ENCODE measurements at regions not wholly inside any gene's neighbourhood (a gene's known extent, or its start where the extent isn't known, plus 50 kb on each side); places are given as distances from the start of the nearest gene placed in this dataset.

- Mint-ChIP-seq H3K4me1 (no peaks in the 10 kb centered on the region), H3K27me3 (no peaks in the 10 kb centered on the region), H3K4me3 (no peak overlapping the region), H3K36me3 (no peaks in the 10 kb centered on the region), H3K27ac (no peak overlapping the region), H3K9me3 (ENCODE audit: low read depth) (no peaks in the 10 kb centered on the region)
- CTCF ChIA-PET: no interaction called here
- ATAC-seq: no peak
- no peak for DNase-seq
Measured at GRCh38 chr18:56407646-56408180, 230.7 kb downstream of the TXNL1 start.

- CTCF ChIA-PET: no interaction called here
- no peak for ATAC-seq
- H3K9me3 Mint-ChIP-seq (ENCODE audit: low read depth): peaks cover 3% of the 10 kb centered on the region
- DNase-seq: no peak
- H3K36me3 Mint-ChIP-seq: no peaks in the 10 kb centered on the region
- H3K27me3 Mint-ChIP-seq: no peaks in the 10 kb centered on the region
- H3K27ac Mint-ChIP-seq: no peak overlapping the region
- no peaks in the 10 kb centered on the region for H3K4me1 Mint-ChIP-seq
- H3K4me3 Mint-ChIP-seq: no peak overlapping the region
Measured at GRCh38 chr18:56402872-56403516, 235.4 kb downstream of the TXNL1 start.

GRCh38 chr18:56393870-56394269, 244.5 kb downstream of the TXNL1 start:
- ATAC-seq: no peak
- Mint-ChIP-seq H3K27ac (no peak overlapping the region), H3K4me3 (no peak overlapping the region), H3K27me3 (no peaks in the 10 kb centered on the region), H3K9me3 (ENCODE audit: low read depth) (peaks cover 3% of the 10 kb centered on the region), H3K36me3 (no peaks in the 10 kb centered on the region), H3K4me1 (no peaks in the 10 kb centered on the region)
- CTCF ChIA-PET: no interaction called here
- no peak for DNase-seq

- H3K36me3 Mint-ChIP-seq: no peaks in the 10 kb centered on the region
- H3K27me3 Mint-ChIP-seq: no peaks in the 10 kb centered on the region
- DNase-seq: no peak
- no peak for ATAC-seq
- CTCF ChIA-PET: no interaction called here
- H3K9me3 Mint-ChIP-seq (ENCODE audit: low read depth): no peaks in the 10 kb centered on the region
- no peaks in the 10 kb centered on the region for H3K4me1 Mint-ChIP-seq
- H3K27ac Mint-ChIP-seq: no peak overlapping the region
- no peak overlapping the region for H3K4me3 Mint-ChIP-seq
Measured at GRCh38 chr18:56391931-56392590, 246.3 kb downstream of the TXNL1 start.

DNA sequence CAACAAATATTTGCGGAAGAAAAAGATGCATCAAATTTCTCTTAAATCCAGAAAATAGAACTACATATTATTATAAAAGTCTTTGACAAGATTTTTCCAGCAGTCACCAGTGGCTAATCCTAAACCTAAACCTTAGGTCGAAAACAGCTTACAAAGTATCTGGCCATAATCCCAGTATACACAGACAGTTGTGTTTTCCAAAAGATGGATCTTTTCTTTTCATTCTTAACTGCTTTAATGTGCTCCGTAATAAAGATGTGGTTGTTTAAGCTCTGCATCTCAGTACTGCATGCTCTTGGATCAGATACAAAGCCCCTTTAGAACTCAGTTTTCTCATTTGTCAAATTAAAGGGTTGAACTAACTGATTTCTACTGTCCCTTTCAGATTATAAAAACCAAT, 247.8 kb downstream of the TXNL1 start:
- Mint-ChIP-seq H3K36me3 (no peaks in the 10 kb centered on the region), H3K27me3 (no peaks in the 10 kb centered on the region), H3K4me1 (no peaks in the 10 kb centered on the region), H3K9me3 (ENCODE audit: low read depth) (no peaks in the 10 kb centered on the region), H3K27ac (no peak overlapping the region), H3K4me3 (no peak overlapping the region)
- CTCF ChIA-PET: no interaction called here
- ATAC-seq (no peak), DNase-seq (no peak)

- no peaks in the 10 kb centered on the region for H3K9me3 Mint-ChIP-seq (ENCODE audit: low read depth)
- no peak overlapping the region for H3K4me3 Mint-ChIP-seq
- no peak overlapping the region for H3K27ac Mint-ChIP-seq
- H3K4me1 Mint-ChIP-seq: no peaks in the 10 kb centered on the region
- H3K36me3 Mint-ChIP-seq: no peaks in the 10 kb centered on the region
- CTCF ChIA-PET: no interaction called here
- no peaks in the 10 kb centered on the region for H3K27me3 Mint-ChIP-seq
- ATAC-seq: no peak
- DNase-seq: no peak
Measured at GRCh38 chr18:56389190-56389589, 249.2 kb downstream of the TXNL1 start.

- Mint-ChIP-seq H3K4me1 (no peaks in the 10 kb centered on the region), H3K27me3 (no peaks in the 10 kb centered on the region), H3K4me3 (no peak overlapping the region), H3K9me3 (ENCODE audit: low read depth) (no peaks in the 10 kb centered on the region), H3K27ac (no peak overlapping the region), H3K36me3 (no peaks in the 10 kb centered on the region)
- CTCF ChIA-PET: no interaction called here
- DNase-seq (no peak), ATAC-seq (no peak)
Measured at GRCh38 chr18:56388571-56388970, 249.8 kb downstream of the TXNL1 start.

DNA sequence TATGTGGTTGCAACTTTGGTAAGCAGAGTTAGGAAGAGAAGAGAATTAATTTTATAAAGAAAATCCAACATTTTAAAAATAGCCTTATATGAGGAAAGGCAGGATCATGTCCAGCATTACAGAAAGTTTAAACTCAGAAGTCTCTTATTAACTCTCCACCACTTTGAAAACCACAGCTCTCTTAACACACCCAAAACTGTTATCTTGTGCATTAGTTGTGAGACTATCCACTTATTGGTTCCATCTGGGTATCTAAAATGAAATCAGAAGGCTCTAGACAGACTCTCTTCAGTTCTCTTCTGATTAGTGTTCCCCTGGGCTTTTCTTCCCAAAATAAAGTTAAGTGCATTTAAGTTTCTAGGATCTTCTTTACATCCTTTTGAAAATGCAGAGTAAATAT, 251.5 kb downstream of the TXNL1 start:
- ATAC-seq (no peak), DNase-seq (no peak)
- no peak overlapping the region for H3K4me3 Mint-ChIP-seq
- H3K27me3 Mint-ChIP-seq: no peaks in the 10 kb centered on the region
- CTCF ChIA-PET: no interaction called here
- no peak overlapping the region for H3K27ac Mint-ChIP-seq
- H3K4me1 Mint-ChIP-seq: no peaks in the 10 kb centered on the region
- no peaks in the 10 kb centered on the region for H3K9me3 Mint-ChIP-seq (ENCODE audit: low read depth)
- no peaks in the 10 kb centered on the region for H3K36me3 Mint-ChIP-seq

- H3K9me3 Mint-ChIP-seq (ENCODE audit: low read depth): no peaks in the 10 kb centered on the region
- no peaks in the 10 kb centered on the region for H3K4me1 Mint-ChIP-seq
- no peak overlapping the region for H3K4me3 Mint-ChIP-seq
- CTCF ChIA-PET: no interaction called here
- no peaks in the 10 kb centered on the region for H3K36me3 Mint-ChIP-seq
- ATAC-seq (no peak), DNase-seq (no peak)
- H3K27ac Mint-ChIP-seq: no peak overlapping the region
- H3K27me3 Mint-ChIP-seq: no peaks in the 10 kb centered on the region
Measured at GRCh38 chr18:56383349-56383748, 255.0 kb downstream of the TXNL1 start.

DNA sequence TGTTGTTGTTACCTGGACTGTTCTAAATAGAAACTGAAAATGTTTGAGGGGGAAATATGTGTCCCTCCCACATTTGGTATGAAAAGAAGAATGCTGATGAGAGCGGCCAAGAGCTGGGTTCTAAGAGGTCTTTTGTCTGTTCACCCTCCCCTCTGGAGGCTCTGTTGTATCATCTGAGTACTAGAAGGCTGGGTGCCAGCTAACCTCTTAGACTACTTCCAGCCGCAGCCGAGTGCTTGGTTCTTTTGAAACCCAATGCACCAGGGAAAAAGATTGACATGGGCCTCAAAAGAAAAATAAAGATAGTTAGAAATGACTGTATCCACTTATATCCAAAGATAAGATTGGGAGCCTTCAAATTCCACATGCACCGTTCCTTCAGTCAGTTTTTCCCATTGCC, 255.9 kb downstream of the TXNL1 start:
- Mint-ChIP-seq H3K9me3 (ENCODE audit: low read depth) (no peaks in the 10 kb centered on the region), H3K4me3 (no peak overlapping the region), H3K4me1 (no peaks in the 10 kb centered on the region), H3K27me3 (no peaks in the 10 kb centered on the region), H3K27ac (no peak overlapping the region), H3K36me3 (no peaks in the 10 kb centered on the region)
- DNase-seq (no peak), ATAC-seq (no peak)
- CTCF ChIA-PET: interaction anchor here (1.0 kb wide), 1 partner anchor 13 kb away, joined by 3 read pairs; no protein-coding TSS in a partner anchor

DNA sequence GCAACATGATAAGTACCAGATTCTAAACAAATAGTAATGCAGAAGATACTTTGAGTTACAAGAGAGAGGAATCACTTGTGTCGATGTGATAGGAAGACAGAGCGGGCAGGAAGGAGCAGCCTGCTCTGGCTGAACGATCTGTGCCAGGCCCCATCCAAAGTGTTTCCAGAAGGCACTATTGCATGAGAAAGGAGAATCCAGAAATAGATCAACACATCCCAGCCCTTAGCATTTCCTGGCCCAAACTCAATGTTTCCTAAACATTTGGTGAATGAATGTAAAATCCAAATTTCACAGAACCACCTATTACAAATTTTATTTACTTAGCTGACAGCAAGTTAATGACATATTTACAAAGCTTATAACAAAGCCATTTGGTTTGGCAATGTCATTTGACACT, 257.2 kb downstream of the TXNL1 start:
- Mint-ChIP-seq H3K36me3 (no peaks in the 10 kb centered on the region), H3K4me1 (no peaks in the 10 kb centered on the region), H3K27ac (no peak overlapping the region), H3K4me3 (no peak overlapping the region), H3K9me3 (ENCODE audit: low read depth) (no peaks in the 10 kb centered on the region), H3K27me3 (no peaks in the 10 kb centered on the region)
- CTCF ChIA-PET: no interaction called here
- no peak for ATAC-seq
- DNase-seq: no peak

DNA sequence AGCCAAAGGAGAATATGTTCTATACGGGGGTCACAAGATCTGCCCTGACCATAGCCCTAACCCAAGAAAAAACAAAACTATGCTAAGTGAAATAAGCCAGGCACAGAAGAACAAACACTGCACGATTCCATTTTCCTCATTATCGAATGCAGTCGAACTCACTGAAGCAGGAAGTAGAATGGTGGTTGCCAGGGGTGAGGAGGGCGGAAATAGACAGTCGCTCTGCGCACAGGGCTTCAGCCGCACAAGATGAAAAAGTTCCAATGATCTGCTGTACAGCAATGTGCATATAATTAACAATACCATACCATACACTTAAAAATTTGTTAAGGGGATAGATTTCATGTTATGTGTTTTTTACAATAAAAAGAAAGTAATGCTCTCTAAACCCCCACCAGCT, 257.7 kb downstream of the TXNL1 start:
- Mint-ChIP-seq H3K27me3 (no peaks in the 10 kb centered on the region), H3K27ac (no peak overlapping the region), H3K36me3 (no peaks in the 10 kb centered on the region), H3K9me3 (ENCODE audit: low read depth) (no peaks in the 10 kb centered on the region), H3K4me1 (no peaks in the 10 kb centered on the region), H3K4me3 (no peak overlapping the region)
- CTCF ChIA-PET: no interaction called here
- no peak for ATAC-seq
- no peak for DNase-seq

DNA sequence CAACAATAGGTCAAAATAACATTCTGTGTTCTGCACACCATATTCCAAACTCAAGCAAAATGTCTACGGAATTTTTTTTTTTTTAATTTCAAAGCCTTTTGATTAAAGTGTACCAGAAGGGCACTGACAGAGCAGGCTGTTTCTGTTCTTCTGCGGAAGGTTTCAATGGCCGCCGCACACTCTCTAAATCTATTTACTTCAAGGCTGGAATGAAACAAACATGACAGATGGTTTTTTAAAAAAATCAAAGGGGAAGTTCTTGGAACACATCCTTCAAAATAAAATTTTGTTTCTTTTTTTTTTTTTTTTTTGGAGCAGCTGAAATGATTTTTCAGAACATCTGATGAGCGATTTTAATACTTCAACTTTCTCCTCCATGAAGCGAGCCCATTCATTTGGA, 259.1 kb downstream of the TXNL1 start:
- H3K4me3 Mint-ChIP-seq: no peak overlapping the region
- ATAC-seq (no peak), DNase-seq (no peak)
- H3K9me3 Mint-ChIP-seq (ENCODE audit: low read depth): no peaks in the 10 kb centered on the region
- no peaks in the 10 kb centered on the region for H3K4me1 Mint-ChIP-seq
- H3K36me3 Mint-ChIP-seq: no peaks in the 10 kb centered on the region
- no peak overlapping the region for H3K27ac Mint-ChIP-seq
- CTCF ChIA-PET: no interaction called here
- no peaks in the 10 kb centered on the region for H3K27me3 Mint-ChIP-seq

DNA sequence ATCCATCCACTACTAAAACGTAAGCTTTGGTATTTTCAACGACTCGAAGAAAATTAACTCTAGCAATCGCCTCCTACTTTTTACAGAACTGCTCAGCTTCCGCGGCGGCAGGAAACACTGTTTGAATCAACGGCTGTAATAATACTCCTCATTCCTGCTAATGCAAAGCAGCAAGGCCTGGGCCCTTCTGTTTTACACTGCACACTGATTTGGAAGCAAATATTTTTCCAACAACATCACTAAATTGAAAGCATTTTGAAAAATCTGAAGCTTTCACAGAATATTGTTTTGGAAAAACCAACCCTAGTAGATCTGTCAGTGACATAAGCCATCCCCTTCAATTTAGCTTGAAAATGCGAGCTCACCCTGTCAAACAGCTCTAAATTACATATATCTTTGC, 261.2 kb downstream of the TXNL1 start:
- Mint-ChIP-seq H3K4me3 (no peak overlapping the region), H3K36me3 (no peaks in the 10 kb centered on the region), H3K27me3 (no peaks in the 10 kb centered on the region), H3K27ac (no peak overlapping the region), H3K4me1 (no peaks in the 10 kb centered on the region), H3K9me3 (ENCODE audit: low read depth) (no peaks in the 10 kb centered on the region)
- DNase-seq (no peak), ATAC-seq (no peak)
- CTCF ChIA-PET: no interaction called here
